ENCODE measurements at regions not wholly inside any gene's neighbourhood (a gene's known extent, or its start where the extent isn't known, plus 50 kb on each side); places are given as distances from the start of the nearest gene placed in this dataset.
"Not testable (repeated sequence)": the region's sequence is repeated elsewhere in the genome, so short reads cannot be mapped to it uniquely, and the experiment has no call there.

DNA sequence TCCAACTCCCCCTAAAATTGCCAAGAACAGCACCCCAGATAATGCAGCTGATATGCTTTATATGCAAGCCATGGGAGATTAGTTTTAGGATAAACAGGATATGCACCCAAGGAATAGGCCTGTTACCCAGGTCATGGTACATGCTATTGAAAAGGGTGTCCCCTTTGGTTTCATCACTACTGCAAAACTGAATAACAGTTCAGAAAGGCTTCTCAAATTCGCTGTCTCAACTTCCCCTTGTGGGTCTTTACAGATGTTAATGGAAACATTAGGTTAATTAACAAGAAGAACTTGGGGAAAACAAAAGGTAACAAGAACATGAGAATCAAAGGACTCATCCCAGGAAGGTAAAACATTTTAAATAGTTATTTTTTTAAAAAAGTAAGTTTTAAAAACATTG is 318.7 kb downstream of the PRR32 start:
- TF ChIP-seq, protein P1, sequence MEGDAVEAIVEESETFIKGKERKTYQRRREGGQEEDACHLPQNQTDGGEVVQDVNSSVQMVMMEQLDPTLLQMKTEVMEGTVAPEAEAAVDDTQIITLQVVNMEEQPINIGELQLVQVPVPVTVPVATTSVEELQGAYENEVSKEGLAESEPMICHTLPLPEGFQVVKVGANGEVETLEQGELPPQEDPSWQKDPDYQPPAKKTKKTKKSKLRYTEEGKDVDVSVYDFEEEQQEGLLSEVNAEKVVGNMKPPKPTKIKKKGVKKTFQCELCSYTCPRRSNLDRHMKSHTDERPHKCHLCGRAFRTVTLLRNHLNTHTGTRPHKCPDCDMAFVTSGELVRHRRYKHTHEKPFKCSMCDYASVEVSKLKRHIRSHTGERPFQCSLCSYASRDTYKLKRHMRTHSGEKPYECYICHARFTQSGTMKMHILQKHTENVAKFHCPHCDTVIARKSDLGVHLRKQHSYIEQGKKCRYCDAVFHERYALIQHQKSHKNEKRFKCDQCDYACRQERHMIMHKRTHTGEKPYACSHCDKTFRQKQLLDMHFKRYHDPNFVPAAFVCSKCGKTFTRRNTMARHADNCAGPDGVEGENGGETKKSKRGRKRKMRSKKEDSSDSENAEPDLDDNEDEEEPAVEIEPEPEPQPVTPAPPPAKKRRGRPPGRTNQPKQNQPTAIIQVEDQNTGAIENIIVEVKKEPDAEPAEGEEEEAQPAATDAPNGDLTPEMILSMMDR (IDR thresholded peaks at IDR 0.05; ENCODE audit: extremely low read depth, insufficient read depth, missing control alignments): no peak
- in situ Hi-C loops (cut with MboI; ENCODE audit: low pct_unique_long_range_greater_than_20kb, low sequenced_read_pairs, unreplicated experiment): no loop called here
- DNase-seq (ENCODE audit: low spot score): no peak

DNA sequence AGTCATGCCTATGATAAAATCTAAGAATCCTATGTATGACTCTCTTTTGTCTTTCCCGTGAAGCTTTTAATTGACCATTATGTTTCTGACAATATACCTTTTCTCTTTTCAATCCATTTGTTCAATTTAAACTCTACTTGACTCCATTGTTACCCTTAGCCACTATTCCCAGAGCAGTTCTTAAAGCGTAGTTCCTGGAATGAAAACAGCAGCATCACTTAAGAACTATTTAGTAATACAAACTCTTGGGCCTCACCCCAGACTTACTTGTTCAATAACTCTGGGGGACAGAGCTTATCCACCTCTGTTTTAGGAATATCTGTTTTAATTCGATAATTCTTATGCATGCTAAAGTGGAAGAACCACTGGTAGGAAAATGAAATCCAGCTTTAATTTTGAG is 358.4 kb downstream of the PRR32 start:
- DNase-seq (ENCODE audit: low spot score): no peak
- in situ Hi-C loops (cut with MboI; ENCODE audit: low pct_unique_long_range_greater_than_20kb, low sequenced_read_pairs, unreplicated experiment): no loop called here
- TF ChIP-seq, protein P1 (IDR thresholded peaks at IDR 0.05; ENCODE audit: extremely low read depth, insufficient read depth, missing control alignments): no peak

DNA sequence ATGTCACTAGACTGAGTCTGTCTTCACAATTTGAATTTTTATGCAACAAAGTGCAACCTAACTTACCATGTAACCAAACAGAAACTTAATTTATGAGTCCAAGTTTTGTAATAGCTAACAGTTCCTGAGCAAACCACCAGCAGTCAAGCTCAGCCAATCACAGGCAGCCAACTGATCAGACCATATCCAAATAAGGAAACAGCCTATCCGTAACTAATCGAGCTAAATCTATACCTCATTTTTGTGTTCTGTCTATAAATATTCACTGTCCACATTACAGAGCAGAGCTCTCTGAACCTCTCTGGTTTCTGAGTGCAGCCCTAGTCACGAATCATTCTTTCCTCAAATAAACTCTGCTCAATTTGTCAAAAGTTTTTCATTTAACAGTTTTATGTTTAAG is 367.6 kb downstream of the PRR32 start:
- DNase-seq (ENCODE audit: low spot score): no peak
- in situ Hi-C loops (cut with MboI; ENCODE audit: low pct_unique_long_range_greater_than_20kb, low sequenced_read_pairs, unreplicated experiment): no loop called here
- TF ChIP-seq, protein P1 (IDR thresholded peaks at IDR 0.05; ENCODE audit: extremely low read depth, insufficient read depth, missing control alignments): no peak

DNA sequence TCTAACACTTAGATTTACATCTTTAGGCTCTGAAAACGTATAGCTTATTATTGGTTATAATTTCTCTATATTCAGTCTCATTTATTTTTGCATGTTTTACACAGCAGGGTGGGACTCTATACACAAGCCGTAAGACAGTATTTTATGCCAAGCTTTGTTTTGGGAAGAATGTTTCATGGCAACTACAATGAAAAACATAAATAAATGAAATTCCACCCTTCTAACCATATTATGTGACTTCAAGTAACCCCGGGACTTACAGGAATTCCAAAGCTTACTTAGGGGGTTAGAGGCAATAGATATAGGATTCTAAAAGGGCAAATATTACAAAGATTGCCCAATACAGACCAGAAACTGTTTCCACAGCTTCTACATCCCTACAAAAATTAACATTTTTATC is 370.9 kb downstream of the PRR32 start:
- in situ Hi-C loops (cut with MboI; ENCODE audit: low pct_unique_long_range_greater_than_20kb, low sequenced_read_pairs, unreplicated experiment): no loop called here
- DNase-seq (ENCODE audit: low spot score): no peak
- TF ChIP-seq, protein P1 (IDR thresholded peaks at IDR 0.05; ENCODE audit: extremely low read depth, insufficient read depth, missing control alignments): no peak

DNA sequence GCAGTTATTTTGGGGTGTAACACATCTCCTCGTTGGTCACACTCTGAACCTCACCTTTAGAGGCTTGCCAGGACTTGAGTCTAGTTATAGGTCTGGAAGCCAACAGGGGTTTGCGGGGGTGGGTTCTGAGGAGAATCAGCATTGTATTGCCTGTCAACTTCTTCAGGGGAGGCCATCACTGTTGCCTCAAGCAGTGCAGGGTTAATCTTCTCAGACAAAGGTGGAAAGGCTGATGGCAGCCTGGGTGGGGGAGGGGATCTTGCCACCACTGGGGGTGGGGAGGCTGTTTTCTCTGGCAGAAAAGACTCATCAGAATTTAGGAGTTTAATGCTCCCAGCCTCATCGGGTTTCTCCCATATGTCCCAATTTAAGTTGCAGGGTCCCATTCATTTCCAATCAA is 387.8 kb downstream of the PRR32 start:
- no peak for DNase-seq (ENCODE audit: low spot score)
- in situ Hi-C loops (cut with MboI; ENCODE audit: low pct_unique_long_range_greater_than_20kb, low sequenced_read_pairs, unreplicated experiment): no loop called here
- TF ChIP-seq, protein P1 (IDR thresholded peaks at IDR 0.05; ENCODE audit: extremely low read depth, insufficient read depth, missing control alignments): no peak

DNA sequence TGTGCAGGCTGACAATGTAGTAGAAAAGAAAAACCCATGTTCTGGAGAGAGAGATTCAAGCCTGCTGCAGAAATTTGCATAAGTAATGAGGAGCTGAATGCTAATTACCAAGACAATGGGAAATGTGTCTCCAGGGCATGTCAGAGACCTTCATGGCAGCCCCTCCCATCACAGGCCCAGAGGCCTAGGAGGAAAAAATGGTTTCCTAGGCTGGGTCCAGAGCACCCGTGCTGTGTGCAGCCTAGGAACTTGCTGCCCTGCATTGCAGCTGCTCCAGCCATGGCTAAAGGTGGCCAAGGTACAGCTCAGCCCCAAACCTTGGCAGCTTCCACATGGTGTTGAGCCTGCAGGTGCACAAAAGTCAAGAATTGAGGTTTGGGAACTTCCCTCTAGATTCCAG is 402.3 kb downstream of the PRR32 start:
- in situ Hi-C loops (cut with MboI; ENCODE audit: low pct_unique_long_range_greater_than_20kb, low sequenced_read_pairs, unreplicated experiment); DNase-seq (ENCODE audit: low spot score): not testable (repeated sequence)

DNA sequence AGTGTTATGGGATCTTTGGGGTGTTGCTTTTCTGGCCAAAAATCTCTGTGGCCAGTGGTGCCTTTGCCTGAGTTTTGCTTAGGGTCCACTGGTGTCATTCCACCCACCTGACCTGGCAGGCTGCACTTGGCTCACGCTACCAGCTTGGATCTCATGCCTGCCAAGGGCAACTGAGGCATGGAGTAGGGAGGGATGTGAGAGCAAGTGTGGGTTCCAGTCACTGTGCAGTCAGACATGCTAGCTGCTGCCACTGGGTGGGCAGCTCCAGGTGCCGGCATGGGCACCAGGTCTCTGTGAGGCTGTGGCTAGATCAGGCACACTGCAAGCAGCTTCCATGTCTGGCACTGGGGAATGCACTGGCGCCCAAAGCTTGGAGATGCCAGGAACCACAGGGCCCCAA is 424.1 kb downstream of the PRR32 start:
- TF ChIP-seq, protein P1 (IDR thresholded peaks at IDR 0.05; ENCODE audit: extremely low read depth, insufficient read depth, missing control alignments): no peak

More for the DNA sequence above, 424.1 kb downstream of the PRR32 start:
- in situ Hi-C loops (cut with MboI; ENCODE audit: low pct_unique_long_range_greater_than_20kb, low sequenced_read_pairs, unreplicated experiment): no loop called here
- no peak for DNase-seq (ENCODE audit: low spot score)

Data from GM13977 (cell line).